CD4-positive, alpha-beta T cell treated with Interleukin-4 for 4 hours (primary cell): ENCODE measurements at regions not wholly inside any gene's neighbourhood (a gene's known extent, or its start where the extent isn't known, plus 50 kb on each side); places are given as distances from the start of the nearest gene placed in this dataset.
"Not testable (repeated sequence)": the region's sequence is repeated elsewhere in the genome, so short reads cannot be mapped to it uniquely, and the experiment has no call there.

Source experiments
- DNase-seq: peaks from one replicate; pipeline ENCODE4 v3.0.0-alpha.2; 2020

DNA sequence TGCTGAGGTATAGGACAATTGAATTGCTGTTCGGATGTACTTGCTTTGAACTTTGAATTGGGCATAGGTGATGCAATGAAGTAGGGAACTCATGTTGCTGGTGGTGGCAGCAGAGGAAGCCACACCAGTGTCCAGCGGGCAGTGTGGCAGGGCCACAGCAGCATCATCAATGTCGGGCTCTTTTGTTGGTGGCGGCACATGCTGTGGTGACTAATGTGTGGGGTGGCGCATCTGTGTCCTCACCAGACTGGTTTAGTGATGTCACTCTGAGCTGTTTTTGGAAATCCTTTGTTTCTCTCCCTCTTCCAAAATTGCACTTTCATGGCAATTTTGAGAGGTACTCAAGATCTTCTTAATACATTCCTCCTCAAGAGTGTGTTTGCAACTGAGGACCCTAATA lies 187.6 kb downstream of the ETNK1 start:
- DNase-seq, result no peak

DNA sequence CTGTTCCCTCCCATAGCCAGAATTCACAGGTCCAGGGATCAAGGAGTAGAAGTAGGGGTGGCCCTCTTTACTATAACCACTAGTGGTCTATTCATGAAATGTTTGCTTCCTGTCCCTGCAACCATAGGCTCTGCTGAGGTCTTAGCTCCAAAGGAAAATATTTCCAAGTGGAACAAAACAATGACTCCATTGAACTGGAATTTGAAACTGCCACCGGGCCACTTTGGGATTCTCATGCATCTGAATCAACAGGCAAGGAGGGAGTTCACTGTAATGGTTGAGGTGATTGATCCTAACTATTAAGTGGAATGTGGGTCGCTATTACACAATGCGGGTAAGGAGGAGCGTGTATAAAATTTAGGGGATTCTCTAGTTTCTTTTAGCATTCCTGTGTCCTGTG lies 197.0 kb downstream of the ETNK1 start:
- DNase-seq, result no peak

DNA sequence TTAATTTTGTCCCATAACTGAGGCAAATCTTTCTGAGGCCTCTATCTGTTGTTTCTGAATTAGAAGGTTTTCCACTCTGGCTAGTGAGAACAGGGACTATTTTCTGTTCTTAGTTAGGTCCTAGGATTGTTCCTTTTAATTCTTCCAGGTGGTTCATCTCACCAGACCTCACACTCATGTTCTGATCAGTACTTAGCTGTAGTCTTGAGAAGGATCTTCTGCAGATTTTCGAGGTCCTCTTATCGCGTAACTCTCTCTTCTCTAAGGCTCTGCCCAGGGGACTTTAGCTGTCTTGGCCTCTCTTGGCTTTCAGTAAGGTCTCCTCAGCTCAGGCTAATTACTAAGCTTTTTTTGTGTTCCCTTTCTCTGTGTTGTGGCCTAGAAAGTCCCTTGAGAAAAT lies 201.1 kb downstream of the ETNK1 start:
- DNase-seq, result no peak

DNA sequence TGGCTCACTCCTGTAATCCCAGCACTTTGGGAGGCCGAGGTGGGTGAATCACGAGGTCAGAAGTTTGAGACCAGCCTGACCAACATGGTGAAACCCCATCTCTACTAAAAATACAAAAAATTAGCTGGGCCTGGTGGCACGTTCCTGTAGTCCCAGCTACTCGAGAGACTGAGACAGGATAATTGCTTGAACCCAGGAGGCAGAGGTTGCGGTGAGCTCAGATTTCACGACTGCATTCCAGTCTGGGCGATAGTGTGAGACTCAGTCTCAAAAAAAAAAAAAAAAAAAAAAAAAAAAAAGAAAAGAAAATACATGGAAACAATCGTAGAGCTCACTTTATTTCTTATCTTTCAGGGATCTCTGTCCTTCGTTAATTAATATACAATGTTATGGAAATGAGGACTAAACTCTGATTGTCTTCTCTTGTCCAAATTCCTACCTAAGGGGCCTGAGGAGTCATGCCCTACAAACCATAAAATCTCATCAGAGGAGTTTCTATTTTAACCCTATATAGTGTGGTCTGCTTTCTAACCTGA lies 201.5 kb downstream of the ETNK1 start:
- DNase-seq, result not testable (repeated sequence)

DNA sequence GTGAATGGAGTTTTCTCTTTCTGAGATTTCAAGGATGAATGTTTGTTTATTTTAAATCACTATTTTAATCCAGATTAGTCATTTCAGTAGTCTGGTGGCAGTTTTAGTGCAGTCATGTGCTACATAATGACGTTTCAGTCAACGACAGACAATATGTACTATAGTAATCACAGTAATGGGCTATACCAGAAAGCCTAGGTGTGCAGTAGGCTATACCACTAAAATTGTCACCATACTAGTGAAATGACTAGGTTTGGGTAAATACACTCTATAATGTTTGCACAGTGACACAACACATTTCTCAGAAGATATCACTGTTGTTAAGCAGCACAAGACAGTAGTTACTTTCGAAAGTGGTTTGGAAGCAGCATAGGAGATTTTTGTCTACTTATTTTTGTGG lies 203.1 kb downstream of the ETNK1 start:
- DNase-seq, result no peak

DNA sequence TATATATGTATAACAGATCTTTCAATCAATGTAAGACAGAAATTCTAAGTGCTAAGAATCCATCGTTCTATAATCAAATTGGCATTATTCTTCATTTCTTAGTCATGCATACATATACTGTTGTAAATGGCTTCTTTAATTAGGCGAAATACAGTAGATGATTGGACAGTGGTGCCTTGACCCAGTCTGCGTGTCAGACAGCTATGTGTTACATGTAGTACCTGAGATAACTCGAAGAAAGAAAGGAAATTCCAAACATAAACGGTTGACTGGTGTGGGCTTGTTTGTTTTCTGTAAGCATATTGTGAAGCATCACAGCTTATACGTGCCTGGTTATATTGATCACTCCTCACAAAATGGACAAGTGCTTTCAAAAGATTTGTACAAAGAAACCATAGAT lies 210.5 kb downstream of the ETNK1 start:
- no peak for DNase-seq

DNA sequence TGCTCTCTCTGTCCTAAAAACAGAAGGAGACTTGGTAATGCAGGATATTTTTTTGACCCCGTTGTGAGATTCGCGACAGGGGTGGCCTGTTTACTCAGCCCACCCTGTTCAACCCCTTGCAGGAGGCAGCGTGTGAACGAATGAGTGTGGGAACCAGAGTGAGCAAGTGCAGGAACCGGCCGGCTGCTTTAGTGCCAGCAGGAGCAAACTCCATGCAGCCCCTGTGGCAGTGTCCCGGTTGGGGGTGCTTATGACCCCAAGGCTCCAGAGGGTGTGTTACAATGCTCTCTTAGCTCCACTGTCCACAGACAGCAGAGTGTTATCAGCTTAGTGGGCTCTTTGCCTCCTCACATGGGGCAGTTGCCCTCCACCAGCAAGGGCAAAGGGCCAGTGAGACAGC lies 225.2 kb downstream of the ETNK1 start:
- no peak for DNase-seq

DNA sequence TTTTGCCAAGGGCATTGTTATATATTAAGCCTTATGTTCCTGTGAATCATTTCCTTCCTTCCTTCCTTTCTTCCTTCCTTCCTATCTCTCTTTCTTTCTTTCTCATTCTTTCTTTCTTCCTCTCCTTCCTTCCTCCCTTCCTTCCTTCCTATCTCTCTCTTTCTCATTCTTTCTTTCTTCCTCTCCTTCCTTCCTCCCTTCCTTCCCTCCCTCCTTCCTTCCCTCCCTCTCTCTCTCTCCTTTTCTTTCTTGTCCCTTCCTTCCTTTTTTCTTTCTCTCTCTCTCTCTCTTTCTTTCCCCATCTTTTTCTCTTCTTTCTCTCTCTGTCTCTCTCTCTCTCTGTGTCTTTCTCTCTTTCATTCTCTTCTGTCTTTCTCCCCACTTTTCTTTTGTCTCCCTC lies 226.6 kb downstream of the ETNK1 start:
- DNase-seq, result no peak

DNA sequence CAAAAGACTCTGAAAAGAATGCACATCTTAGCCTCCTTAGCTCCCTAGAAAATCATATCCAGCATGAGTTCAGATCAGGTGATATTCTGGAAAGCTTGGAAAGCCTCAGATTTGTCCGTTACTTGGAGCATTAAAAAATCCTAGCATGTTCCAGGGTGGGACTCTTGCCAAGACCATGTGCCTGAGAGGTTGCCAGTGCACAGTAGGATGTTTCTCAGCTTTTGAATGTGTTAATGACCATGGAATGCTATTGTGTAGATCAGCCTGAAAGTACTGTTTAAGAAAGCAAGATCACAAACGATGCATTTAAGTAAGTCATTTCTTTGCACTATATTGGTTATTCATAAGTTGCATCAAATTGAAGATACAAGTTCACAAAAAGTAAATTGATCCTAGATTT lies 230.5 kb downstream of the ETNK1 start:
- DNase-seq, result no peak

DNA sequence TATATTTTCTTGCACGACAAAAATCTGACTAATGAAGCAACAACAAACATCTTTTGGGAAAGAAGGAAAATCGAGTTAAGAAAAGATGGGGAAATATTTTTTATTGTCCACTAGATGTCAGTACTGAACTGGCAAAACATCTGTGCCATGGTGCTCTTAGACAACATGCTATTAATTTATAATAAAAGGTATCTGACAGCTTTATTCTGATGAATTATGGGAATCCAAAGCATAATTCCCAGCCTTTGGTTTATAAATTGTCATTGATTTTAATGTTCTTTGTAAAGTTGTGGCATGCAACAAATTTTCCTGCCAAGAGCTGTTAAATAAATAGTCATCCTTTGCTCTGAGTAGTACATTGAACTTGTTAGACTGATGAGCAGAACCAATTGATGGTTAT lies 231.2 kb downstream of the ETNK1 start:
- DNase-seq, result no peak

DNA sequence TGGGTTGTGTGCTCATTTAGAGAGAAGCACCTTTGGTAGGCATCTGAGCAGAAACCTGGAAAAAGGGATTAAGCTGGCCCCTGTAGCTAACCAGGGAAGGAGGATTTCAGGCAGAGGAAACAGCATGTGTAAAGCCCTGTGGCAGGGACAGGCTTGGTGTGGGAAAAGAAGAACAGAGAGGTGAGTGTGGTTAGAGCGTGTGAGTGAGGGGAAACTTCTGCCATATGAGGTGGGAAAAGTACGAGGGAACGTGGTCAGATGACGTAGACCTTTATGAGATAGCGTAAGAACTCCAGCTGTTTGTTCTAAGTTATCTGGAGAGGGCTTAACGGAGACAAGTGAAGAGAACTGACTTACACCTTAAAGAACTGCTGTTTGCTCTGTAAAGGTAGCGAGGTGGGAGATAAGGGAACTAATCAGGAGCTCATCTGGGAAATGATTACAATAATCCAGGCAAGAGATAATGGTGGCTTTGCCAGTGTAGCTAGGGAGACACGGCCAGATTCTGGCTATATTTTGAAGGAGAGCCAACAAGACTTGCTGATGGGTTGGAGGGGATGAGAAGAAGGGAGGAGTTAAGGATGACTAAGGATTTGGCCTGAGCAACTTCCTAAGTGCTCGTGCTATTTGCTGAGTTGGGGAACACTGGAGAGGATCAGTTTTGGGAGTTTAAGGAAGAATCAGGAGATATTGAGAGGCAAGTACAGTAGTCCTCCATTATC lies 234.0 kb downstream of the ETNK1 start:
- no peak for DNase-seq

DNA sequence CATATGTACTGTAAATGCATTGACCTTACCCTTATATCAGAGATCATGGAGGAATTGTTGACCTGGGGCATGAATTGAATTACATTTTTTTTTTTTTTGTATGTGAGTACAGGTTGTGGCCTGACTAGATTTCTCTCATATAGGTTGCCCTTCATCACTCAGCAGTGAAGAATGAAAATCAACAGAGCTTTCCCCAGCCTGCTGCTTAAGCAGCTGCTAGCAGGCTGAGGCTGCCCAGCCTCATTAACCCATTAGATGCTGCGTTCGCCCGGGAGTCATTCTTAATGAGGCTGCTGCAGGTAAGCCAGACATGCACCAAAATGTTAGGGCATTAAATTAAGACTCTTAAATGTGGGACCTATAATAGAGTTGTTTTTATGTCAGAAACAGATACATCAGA lies 236.0 kb downstream of the ETNK1 start:
- no peak for DNase-seq

DNA sequence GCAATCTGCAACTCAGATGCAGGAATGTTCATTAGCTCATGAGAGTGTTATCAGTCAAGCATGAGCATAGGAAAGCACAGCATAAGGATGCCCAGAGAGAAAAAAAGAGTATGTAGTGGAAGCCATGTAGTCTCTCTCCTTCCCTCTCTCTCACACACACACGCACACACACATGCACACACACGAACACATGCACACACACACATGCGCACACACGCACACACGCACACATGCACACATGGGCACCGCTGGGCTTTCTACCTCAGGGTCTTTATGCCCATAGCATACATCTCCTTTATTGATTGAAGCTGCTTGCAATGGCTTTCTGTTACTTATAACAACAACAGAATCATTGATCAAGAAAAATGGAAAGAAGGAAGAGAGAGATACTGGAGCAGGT lies 240.9 kb downstream of the ETNK1 start:
- no peak for DNase-seq

DNA sequence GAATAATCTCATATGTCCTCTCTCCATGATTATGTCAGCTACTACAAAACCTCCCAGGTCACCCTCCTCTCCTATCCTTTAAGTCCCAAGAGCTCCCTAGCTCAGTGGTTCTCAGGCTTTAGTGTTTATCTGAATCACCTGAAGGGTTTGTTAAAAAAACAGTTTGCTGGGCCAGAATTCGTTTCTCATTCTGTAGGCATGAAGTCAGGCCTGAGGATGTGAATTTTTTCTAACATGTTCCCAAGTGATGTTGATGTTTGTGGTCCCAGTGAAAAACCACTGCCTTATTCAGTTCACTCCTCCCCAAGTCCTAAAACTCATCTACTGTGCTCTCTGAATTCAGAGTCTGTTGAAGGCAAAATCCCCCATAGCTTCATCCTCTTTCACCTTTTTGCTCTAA lies 241.4 kb downstream of the ETNK1 start:
- no peak for DNase-seq

DNA sequence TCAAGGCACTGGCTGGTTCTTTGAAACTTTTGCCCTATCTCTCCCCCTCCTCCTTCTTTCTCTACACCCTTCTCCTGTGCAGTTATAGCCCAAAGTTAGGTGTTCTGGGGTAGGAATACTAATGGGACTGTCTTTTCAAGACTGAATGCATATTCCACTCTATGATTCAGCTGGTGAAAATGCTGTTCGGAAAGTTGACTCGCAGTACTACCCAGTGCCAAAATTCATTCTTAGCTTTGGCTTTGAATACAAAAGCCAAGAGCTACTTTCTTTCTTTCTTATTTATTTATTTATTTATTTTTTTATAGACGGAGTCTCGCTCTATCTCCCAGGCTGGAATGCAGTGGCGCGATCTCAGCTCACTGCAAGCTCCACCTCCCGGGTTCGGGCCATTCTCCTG lies 249.2 kb downstream of the ETNK1 start:
- DNase-seq, result no peak

DNA sequence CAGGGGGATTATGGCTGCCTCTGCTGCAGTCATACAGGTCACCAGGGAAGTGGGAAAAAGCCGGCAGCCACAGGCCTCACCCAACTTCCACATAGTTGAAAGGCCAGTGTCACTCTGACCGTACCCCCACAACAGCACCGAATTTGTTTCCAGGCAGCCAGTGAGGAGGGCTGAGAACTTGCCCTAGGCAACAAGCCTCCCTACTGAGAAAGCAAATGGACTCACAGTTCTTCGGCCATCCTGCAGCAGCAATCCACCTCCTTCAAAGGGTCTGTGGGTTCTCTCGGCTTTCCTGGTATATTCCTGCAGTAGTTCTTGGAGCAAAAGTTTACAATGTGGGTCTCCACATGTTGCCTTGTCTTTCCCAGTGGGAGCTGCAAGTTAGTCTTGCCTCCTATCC lies 251.3 kb downstream of the ETNK1 start:
- no peak for DNase-seq

DNA sequence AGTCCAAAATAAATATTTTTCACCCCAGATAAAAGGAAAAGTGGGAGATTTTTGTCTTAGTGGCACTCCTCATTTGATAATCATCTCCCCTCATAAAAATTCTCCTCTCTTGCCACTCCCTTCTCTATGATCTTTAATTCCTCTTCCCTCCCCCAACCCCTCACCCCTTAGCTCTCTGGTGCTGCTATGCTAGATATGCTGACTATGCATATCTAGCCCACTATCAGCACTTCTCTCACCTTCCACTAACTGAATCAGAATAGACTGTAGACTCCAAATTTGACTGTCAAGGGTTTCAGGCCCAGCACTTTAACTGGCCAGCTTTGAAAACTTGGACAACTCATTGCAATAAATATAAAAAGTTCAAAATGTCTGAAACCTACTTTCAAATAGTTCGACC lies 254.2 kb downstream of the ETNK1 start:
- DNase-seq, result no peak

DNA sequence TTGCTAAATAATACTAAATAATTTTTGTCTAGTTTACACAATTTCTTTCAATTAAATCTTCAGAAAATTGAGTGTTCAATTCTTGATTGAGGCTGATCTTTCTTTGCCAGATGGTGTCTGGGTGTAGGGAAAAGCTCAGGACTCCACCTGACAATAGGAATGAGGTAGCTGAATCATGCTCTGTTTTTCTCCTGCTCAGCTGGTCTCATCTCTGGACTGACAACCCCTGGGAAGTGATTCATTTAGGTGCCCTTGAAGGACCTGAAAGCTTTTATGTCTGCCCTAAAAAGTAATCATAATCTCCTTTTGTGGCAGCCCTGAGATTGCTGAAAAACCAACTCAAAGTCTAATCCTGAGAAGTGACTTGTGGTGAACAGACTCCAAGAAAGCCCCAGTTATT lies 255.4 kb downstream of the ETNK1 start:
- DNase-seq, result no peak

DNA sequence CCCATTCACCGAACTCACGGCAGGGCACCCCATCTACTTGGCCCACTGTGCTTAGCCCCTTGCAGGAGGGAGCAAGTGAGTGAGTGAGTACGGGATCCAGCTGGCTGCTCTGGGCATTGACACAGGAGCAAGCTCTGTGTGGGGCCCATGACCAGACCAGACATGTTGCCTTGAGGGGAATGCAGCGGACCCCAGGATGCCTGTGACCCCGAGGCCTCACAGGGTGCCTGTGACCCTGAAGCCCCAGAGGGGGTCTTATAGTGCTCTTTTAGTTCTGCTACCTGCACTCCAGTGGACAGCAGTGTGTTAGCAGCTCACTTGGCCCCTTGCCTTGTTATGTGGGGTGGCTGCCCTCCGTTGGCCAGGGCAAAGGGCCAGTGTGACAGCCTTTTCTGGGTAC lies 255.8 kb downstream of the ETNK1 start:
- no peak for DNase-seq

DNA sequence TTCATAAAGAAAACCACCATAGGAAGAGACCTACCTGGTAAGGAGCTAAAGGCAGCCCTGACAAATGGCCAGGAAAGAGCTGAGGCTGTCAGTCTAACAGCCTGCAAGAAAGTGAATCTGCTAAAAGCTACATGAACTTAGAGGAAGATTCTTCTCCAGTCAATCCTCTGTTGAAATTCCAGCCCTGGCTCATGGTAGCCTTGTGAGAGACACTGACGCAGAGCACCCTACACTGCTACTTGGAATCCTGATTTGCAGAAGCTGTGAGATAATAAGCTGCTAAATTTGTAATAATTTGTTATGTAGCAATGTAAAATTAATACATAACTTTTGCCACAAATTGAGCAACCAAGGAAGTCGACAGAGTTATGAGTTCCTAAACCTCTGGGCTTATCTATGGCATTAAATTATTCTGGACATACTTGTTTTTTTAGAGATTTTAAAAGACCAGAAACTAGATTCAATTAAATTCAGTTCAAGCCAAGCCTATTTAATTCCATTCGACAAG lies 257.0 kb downstream of the ETNK1 start:
- no peak for DNase-seq

DNA sequence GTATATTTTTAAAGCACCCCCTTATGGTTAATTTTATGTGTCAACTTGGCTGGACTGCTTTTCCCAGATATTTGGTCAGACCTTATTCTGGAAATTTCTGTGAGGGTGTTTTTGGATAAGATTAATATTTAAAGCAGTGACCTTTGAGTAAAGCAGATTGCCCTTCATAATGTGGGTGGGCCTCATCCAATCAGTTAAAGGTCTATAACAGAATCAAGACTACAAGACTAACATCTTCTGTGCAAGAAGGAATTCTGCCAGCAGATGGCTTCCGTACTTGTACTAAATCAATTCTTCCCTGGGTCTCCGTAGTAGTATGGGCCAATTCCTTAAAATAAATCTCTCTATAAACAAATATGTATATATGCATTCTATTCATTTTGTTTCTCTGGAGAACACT lies 257.6 kb downstream of the ETNK1 start:
- no peak for DNase-seq

DNA sequence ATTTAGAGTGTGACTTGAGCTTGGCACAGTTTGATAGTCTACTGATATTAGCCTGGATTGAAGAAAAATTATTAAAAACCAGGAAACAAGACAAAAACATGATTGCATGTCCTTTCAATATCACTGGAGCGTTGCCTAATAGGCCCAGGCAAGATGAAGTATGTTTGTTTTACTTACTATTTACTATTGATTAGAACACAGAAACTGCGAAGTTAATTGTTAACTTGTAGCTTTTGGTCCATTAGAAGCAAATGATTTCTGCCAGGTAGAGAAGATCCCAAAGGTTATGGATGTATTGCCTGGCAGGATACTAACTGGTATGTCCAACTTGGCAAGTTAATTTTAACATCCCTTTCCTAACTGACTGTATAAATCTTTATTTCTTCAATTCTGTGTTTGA lies 268.9 kb downstream of the ETNK1 start:
- DNase-seq, result no peak

DNA sequence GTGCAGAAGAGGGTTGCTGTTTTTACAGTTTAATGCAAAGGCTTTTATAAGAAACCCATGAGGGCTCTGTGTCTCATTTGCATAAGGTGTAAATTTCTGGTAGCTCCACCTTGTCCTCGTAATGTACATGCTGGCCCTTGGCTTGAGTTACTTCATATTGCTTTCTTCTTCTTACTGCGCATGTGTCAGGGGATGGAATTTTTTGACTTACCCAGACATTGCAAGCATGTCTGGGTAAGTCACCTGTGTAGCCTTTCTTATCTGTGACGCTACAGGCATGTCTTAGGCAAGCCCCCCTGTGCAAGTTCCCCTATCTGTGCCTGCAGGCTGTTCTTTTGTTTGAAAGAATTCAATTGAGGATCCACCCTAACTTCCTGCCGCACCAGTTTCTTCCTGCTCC lies 274.2 kb downstream of the ETNK1 start:
- DNase-seq, result no peak

DNA sequence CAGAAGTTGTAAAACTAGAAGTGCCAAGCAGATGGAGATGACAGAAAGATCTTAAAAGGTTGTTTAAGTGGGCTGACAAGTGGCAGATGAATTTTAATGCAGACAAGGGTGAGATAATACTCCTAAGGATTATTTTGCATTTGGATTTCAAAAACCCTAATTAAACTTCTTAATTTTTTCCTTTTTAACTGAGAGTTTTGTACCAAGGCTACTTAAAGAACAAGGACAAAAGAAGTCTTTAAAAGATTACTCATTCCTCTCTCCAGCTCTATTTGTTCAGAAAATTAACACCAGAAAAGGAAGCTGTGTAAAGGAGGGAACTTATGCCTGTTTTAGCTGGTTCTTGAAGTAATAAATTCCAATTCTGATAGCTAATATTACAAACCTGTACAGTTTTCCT lies 275.4 kb downstream of the ETNK1 start:
- no peak for DNase-seq

DNA sequence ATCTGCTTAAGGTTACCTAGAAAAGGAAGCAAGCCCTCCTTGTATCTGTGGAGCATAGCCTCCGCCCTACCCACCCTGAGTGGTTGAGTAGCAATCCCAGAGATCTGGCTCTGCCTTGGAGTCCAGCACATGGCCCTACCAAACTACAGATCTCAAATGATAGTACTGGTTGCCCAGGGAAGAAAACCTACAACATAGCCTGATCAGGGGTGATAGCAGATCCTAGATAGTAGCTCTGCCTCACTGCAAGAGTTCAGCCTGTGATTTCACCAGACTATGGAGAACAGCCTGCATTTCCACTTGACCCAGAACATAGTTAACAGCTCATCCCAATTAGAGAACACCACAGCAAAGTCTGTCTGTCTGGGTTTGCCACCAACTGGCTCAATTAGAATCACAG lies 279.5 kb downstream of the ETNK1 start:
- no peak for DNase-seq
